ENCODE measurements at regions not wholly inside any gene's neighbourhood (a gene's known extent, or its start where the extent isn't known, plus 50 kb on each side); places are given as distances from the start of the nearest gene placed in this dataset.

- TF ChIP-seq YY1 (IDR thresholded peaks at IDR 0.05; ENCODE audit: low read depth) (no peak), REST (IDR thresholded peaks at IDR 0.05; ENCODE audit: low read depth) (no peak)
Observed at GRCh38 chr3:110106805-110107204, 769.5 kb upstream of the DPPA4 start.

GRCh38 chr3:110123946-110124345 lies 786.6 kb upstream of the DPPA4 start:
- TF ChIP-seq TAF1 (IDR thresholded peaks at IDR 0.05; ENCODE audit: low read depth): no peak
- TF ChIP-seq CREB1 (IDR thresholded peaks at IDR 0.05; ENCODE audit: low read depth): no peak
- TF ChIP-seq REST (IDR thresholded peaks at IDR 0.05; ENCODE audit: low read depth): no peak
- no peak for TF ChIP-seq TCF12 (IDR thresholded peaks at IDR 0.05; ENCODE audit: low read depth)
- no peak for TF ChIP-seq TEAD4 (IDR thresholded peaks at IDR 0.05)
- TF ChIP-seq USF1 (IDR thresholded peaks at IDR 0.05): no peak
- TF ChIP-seq EP300 (IDR thresholded peaks at IDR 0.05; ENCODE audit: borderline replicate concordance): no peak
- no peak for TF ChIP-seq MAX (IDR thresholded peaks at IDR 0.05)
- TF ChIP-seq YY1 (IDR thresholded peaks at IDR 0.05; ENCODE audit: low read depth): no peak
- TF ChIP-seq NFIC (IDR thresholded peaks at IDR 0.05): no peak
- TF ChIP-seq CEBPB (IDR thresholded peaks at IDR 0.05): no peak
- TF ChIP-seq EGR1 (IDR thresholded peaks at IDR 0.05): no peak
- TF ChIP-seq ZBTB7A (IDR thresholded peaks at IDR 0.05; ENCODE audit: low read depth): no peak
- no peak for TF ChIP-seq FOXM1 (IDR thresholded peaks at IDR 0.05; ENCODE audit: borderline replicate concordance, low read depth)
- no peak for TF ChIP-seq RAD21 (IDR thresholded peaks at IDR 0.05; ENCODE audit: low read depth)

- TF ChIP-seq REST (IDR thresholded peaks at IDR 0.05; ENCODE audit: low read depth): no peak
- TF ChIP-seq USF1 (IDR thresholded peaks at IDR 0.05): no peak
- no peak for TF ChIP-seq ZBTB7A (IDR thresholded peaks at IDR 0.05; ENCODE audit: low read depth)
- TF ChIP-seq YY1 (IDR thresholded peaks at IDR 0.05; ENCODE audit: low read depth): no peak
- TF ChIP-seq CEBPB (IDR thresholded peaks at IDR 0.05): no peak
- TF ChIP-seq RAD21 (IDR thresholded peaks at IDR 0.05; ENCODE audit: low read depth): no peak
- no peak for TF ChIP-seq EP300 (IDR thresholded peaks at IDR 0.05; ENCODE audit: borderline replicate concordance)
- no peak for TF ChIP-seq EGR1 (IDR thresholded peaks at IDR 0.05)
- no peak for TF ChIP-seq FOXM1 (IDR thresholded peaks at IDR 0.05; ENCODE audit: borderline replicate concordance, low read depth)
- no peak for TF ChIP-seq NFIC (IDR thresholded peaks at IDR 0.05)
- TF ChIP-seq TAF1 (IDR thresholded peaks at IDR 0.05; ENCODE audit: low read depth): no peak
- TF ChIP-seq CREB1 (IDR thresholded peaks at IDR 0.05; ENCODE audit: low read depth): no peak
Observed at GRCh38 chr3:110126065-110126464, 788.7 kb upstream of the DPPA4 start.

- no peak for TF ChIP-seq NFIC (IDR thresholded peaks at IDR 0.05)
- no peak for TF ChIP-seq ZBTB7A (IDR thresholded peaks at IDR 0.05; ENCODE audit: low read depth)
- no peak for TF ChIP-seq FOXM1 (IDR thresholded peaks at IDR 0.05; ENCODE audit: borderline replicate concordance, low read depth)
- no peak for TF ChIP-seq EGR1 (IDR thresholded peaks at IDR 0.05)
- TF ChIP-seq TAF1 (IDR thresholded peaks at IDR 0.05; ENCODE audit: low read depth): no peak
- no peak for TF ChIP-seq CREB1 (IDR thresholded peaks at IDR 0.05; ENCODE audit: low read depth)
- no peak for TF ChIP-seq TEAD4 (IDR thresholded peaks at IDR 0.05)
- no peak for TF ChIP-seq CEBPB (IDR thresholded peaks at IDR 0.05)
- TF ChIP-seq MAX (IDR thresholded peaks at IDR 0.05): no peak
- TF ChIP-seq REST (IDR thresholded peaks at IDR 0.05; ENCODE audit: low read depth): no peak
Observed at GRCh38 chr3:110133971-110134370, 796.6 kb upstream of the DPPA4 start.

All from Ishikawa (cell line).